Peyer's patch (tissue), 4 donors: ENCODE measurements at regions not wholly inside any gene's neighbourhood (a gene's known extent, or its start where the extent isn't known, plus 50 kb on each side); places are given as distances from the start of the nearest gene placed in this dataset.

Source experiments
- DNase-seq, 3 donors: peaks; one replicate each; pipeline ENCODE4 v3.0.0-alpha.2; 2017 to 2019
- H3K27ac ChIP-seq, 4 donors: fragments of 200-600 bp; sonication (generic); one replicate each; pipeline ENCODE4 v1.5.1; 2016 to 2019
- H3K27me3 ChIP-seq, 2 donors: fragments of 200-600 bp; sonication (generic); one replicate each; pipeline ENCODE4 v1.5.1; 2019
- H3K36me3 ChIP-seq, 3 donors: fragments of 200-600 bp; sonication (generic); one replicate each; pipeline ENCODE4 v1.5.1; 2016 to 2019
- H3K4me1 ChIP-seq, 4 donors: fragments of 200-600 bp; sonication (generic); one replicate each; pipeline ENCODE4 v1.5.1; 2016 to 2019
- H3K4me3 ChIP-seq, 4 donors: fragments of 200-600 bp; sonication (generic); 1 replicate in 3 of 4; 2 replicates in 1 of 4; pipeline ENCODE4 v1.5.1; 2016 to 2019; ENCODE audit warnings: mild to moderate bottlenecking in 1 of 4
- H3K9me3 ChIP-seq, 4 donors: fragments of 200-600 bp; sonication (generic); one replicate each; pipeline ENCODE4 v1.5.1; 2016 to 2019; ENCODE audit warnings: mild to moderate bottlenecking in 1 of 4
- POLR2A ChIP-seq, 2 donors: fragments of 450-650 bp; IDR thresholded peaks; one replicate each; pipeline ENCODE4 v1.5.1; 2017; ENCODE audit warnings: antibody characterized with exemption in 2 of 2, mild to moderate bottlenecking in 2 of 2, moderate library complexity in 2 of 2
- TF ChIP-seq, protein P1 (sequence below), 6 experiments: fragments of 450-650 bp in 4 of 6; fragments of 200-600 bp in 2 of 6; sonication (generic) in 1 of 6; IDR thresholded peaks; one replicate each; pipeline ENCODE4 v1.5.1; 2017 to 2019; ENCODE audit warnings: antibody characterized with exemption in 6 of 6, mild to moderate bottlenecking in 3 of 6, moderate library complexity in 1 of 6

DNA sequence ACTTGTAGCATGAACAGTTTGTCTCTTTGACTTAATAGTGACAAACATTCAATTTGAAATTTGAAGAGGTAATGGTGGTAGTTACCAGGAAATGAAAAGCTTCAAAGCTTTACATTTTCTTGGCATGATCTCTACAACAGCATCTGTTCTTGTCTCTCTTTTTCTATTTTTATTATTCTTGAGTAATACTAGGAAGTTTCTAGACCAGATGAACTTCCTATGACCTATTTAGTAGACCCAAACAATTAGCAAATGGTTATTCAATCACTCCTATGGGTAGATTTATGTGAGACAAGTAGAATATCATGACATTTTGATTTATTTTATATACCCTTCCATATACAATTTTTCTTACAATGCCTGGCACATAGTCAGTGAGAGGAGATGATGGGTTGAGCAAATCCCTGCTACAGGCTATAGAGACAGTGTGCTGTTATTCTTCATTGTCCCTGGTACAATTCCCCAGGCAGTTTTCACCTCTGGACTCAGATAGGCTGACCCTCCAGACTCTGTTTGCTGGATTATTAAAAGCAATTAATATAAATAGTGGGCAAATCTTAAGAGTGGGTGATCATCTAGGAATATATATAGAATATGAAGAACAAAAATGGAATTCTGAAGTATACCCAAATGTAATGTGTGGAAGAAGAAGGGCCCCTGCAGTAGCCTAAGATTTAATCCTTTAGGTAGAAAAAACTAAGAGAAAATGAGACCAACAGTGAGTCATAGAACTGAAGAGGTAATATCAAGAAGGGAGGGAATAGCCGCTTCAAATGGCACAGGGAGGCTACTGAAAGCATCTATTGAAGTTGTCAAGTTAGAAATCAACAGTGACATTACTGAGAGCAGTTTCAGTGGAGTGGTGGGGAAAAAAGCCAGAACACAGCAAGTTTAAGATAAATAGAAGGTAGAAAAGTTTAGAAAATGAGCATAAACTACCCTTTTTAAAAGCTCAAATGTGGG is 512.0 kb downstream of the FOXG1 start:
- Histone ChIP-seq H3K4me3 (no peak overlapping the region), H3K36me3 (no peaks in the 10 kb centered on the region), H3K27ac (no peak overlapping the region), H3K27me3 (no peaks in the 10 kb centered on the region), H3K4me1 (no peaks in the 10 kb centered on the region), H3K9me3 (no peaks in the 10 kb centered on the region)
- TF ChIP-seq, protein P1, sequence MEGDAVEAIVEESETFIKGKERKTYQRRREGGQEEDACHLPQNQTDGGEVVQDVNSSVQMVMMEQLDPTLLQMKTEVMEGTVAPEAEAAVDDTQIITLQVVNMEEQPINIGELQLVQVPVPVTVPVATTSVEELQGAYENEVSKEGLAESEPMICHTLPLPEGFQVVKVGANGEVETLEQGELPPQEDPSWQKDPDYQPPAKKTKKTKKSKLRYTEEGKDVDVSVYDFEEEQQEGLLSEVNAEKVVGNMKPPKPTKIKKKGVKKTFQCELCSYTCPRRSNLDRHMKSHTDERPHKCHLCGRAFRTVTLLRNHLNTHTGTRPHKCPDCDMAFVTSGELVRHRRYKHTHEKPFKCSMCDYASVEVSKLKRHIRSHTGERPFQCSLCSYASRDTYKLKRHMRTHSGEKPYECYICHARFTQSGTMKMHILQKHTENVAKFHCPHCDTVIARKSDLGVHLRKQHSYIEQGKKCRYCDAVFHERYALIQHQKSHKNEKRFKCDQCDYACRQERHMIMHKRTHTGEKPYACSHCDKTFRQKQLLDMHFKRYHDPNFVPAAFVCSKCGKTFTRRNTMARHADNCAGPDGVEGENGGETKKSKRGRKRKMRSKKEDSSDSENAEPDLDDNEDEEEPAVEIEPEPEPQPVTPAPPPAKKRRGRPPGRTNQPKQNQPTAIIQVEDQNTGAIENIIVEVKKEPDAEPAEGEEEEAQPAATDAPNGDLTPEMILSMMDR (IDR thresholded peaks at IDR 0.05): no peak
- TF ChIP-seq POLR2A (IDR thresholded peaks at IDR 0.05): no peak
- no peak for DNase-seq

DNA sequence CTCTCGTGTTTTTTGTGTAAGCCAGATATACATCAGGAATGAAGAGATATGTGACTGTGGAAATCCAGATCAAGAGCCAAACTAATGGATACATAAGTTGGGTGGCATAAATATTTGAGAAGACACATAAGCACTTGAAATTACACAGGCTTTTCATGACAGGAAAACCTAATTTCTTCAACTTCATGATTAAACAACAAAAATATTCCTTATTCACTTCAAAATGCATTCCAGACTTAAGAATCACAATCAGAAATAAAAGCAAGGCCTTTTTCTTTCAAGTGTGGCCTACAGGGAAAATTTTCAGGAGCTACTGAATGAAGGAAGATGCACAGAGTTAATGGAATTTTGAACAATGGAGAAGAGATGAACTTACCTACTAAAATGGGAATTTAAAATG is 515.6 kb downstream of the FOXG1 start:
- H3K27me3 ChIP-seq: no peaks in the 10 kb centered on the region
- no peaks in the 10 kb centered on the region for H3K36me3 ChIP-seq
- no peak for TF ChIP-seq POLR2A (IDR thresholded peaks at IDR 0.05)
- TF ChIP-seq, protein P1 (IDR thresholded peaks at IDR 0.05): no peak

DNA sequence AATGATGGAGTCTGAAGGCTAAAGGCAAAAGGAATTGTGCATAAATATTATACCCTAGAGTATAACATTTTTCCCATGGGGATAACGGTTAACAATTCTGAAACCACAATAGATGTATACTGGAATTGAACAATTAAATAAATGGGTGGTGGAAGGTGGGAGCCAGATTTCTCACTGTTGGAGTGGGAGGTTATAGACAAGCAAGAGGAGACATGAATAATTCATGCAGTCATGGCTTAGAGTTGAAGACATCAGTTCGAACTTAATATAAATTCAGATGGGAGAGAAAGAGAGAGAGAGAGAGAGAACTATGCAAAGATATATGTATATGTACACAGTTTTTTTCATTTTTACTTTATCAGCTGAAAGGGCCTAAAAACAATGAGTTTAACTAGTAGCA is 523.9 kb downstream of the FOXG1 start:
- no peaks in the 10 kb centered on the region for H3K4me1 ChIP-seq
- no peak for DNase-seq
- peaks cover 0 to 9% (median 0%) of the 10 kb centered on the region in 4 donors for H3K9me3 ChIP-seq
- no peak for TF ChIP-seq POLR2A (IDR thresholded peaks at IDR 0.05)
- TF ChIP-seq, protein P1 (IDR thresholded peaks at IDR 0.05): no peak
- H3K27me3 ChIP-seq: no peaks in the 10 kb centered on the region
- H3K36me3 ChIP-seq: no peaks in the 10 kb centered on the region
- H3K27ac ChIP-seq: no peak overlapping the region
- H3K4me3 ChIP-seq: no peak overlapping the region

More for the DNA sequence above, 515.6 kb downstream of the FOXG1 start:
- no peaks in the 10 kb centered on the region for H3K9me3 ChIP-seq
- no peaks in the 10 kb centered on the region for H3K4me1 ChIP-seq
- DNase-seq: no peak
- no peak overlapping the region for H3K4me3 ChIP-seq
- H3K27ac ChIP-seq: no peak overlapping the region

DNA sequence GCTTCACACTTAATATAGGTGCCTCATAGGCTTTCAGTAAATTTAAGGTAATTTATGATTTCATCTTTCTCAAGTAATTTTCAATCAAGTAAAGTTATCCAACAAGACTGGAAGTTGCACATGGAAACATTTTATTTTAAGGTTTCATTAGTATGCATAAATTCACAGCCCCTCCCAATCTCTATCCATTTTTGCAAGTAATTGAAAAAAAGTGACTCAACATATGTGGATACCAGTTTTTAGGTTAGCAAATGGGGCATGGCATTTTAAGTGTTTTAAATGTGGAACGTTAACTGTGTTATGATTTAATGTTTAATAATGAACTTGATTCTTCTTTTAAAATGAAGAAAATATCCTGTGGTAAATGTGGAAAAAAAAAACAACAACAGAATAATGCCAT is 532.8 kb downstream of the FOXG1 start:
- no peak for DNase-seq
- Histone ChIP-seq H3K27ac (no peak overlapping the region), H3K27me3 (no peaks in the 10 kb centered on the region), H3K4me3 (no peak overlapping the region), H3K4me1 (no peaks in the 10 kb centered on the region), H3K9me3 (peaks cover 0 to 5% (median 0%) of the 10 kb centered on the region in 4 donors), H3K36me3 (no peaks in the 10 kb centered on the region)
- no peak for TF ChIP-seq POLR2A (IDR thresholded peaks at IDR 0.05)
- TF ChIP-seq, protein P1 (IDR thresholded peaks at IDR 0.05): no peak

DNA sequence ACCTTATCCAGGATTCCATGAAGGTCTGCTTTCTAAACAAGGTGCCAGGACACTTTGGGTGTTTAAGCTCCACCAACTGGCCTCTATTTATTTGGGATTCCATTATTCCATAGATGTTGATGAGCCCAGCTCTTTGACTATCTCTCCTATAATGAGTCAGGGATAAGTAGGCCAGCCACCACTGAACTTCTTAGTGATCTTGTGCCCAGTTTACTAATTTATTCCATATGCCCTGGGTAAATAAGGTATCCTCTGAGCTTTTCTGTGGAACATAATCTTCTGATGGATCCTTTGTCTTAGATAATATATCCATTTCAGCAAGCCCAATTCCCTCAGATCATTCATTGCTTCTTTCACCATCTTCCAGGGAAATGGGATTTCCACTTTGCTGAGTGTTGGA is 535.0 kb downstream of the FOXG1 start:
- no peaks in the 10 kb centered on the region for H3K36me3 ChIP-seq
- H3K27me3 ChIP-seq: no peaks in the 10 kb centered on the region
- TF ChIP-seq, protein P1 (IDR thresholded peaks at IDR 0.05): no peak
- no peak for TF ChIP-seq POLR2A (IDR thresholded peaks at IDR 0.05)
- no peaks in the 10 kb centered on the region for H3K9me3 ChIP-seq
- H3K4me3 ChIP-seq: no peak overlapping the region
- H3K4me1 ChIP-seq: no peaks in the 10 kb centered on the region
- H3K27ac ChIP-seq: no peak overlapping the region
- DNase-seq: no peak
